NCI-H1436 (cell line): ENCODE measurements at regions not wholly inside any gene's neighbourhood (a gene's known extent, or its start where the extent isn't known, plus 50 kb on each side); places are given as distances from the start of the nearest gene placed in this dataset.
"Not testable (repeated sequence)": the region's sequence is repeated elsewhere in the genome, so short reads cannot be mapped to it uniquely, and the experiment has no call there.

ENCODE experiments used
- DNase-seq: peaks from one replicate; lab custom pipeline; 2025; lab: John Stamatoyannopoulos, UW

DNA sequence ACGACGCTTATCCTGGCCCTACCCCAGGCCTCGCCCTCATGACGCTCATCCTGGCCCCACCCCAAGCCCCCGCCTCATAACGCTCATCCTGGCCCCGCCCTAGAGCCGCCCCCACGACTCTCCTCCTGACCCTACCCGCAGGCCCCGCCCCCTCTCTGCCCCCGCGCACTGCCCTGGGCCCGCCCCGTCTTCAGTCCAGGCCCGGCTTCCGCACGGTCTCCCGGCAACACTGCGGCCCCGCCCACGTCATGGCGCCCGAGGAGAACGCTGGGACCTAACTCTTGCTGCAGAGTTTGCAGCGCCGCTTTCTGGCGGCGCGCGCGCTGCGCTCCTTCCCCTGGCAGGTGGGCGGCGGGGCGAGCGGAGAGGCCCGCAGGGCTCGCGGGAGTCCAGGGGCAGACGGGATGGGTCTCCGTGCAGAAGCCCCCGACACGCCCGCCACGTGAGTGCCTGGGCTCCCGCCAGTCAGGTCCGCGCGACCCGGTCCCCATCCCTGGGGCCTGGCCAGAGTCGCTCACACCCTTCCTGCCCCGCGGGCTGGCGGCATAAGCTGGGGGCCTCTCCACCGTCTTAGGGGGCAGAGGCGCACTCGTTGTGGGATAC, 52.5 kb upstream of the ROPN1B start:
- DNase-seq = peak; percentile 98

- peak; percentile 84 for DNase-seq
These were observed 51.9 kb upstream of the ROPN1B start for GRCh38 chr3:125917020-125917549.

DNA sequence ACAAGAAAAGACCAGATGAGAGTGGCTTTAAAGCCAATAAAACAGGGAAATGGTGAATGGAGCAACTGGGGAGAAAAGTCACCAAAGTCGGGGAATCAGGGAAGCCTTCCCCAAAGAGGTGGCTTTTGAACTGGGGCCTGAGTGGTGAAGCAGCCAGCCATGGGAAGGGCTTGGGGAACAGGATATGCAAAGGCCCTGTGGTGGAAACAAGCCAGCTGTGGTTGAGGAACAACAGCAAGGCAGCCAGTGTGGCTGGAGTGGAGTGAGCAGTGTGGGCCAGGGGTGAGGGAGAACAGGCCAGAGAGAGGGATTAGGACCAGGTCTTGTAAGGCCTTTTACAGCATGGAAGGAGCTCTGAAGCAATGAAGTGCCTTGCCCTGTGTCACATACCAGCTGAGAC, 51.0 kb upstream of the ROPN1B start:
- DNase-seq = not testable (repeated sequence)

DNA sequence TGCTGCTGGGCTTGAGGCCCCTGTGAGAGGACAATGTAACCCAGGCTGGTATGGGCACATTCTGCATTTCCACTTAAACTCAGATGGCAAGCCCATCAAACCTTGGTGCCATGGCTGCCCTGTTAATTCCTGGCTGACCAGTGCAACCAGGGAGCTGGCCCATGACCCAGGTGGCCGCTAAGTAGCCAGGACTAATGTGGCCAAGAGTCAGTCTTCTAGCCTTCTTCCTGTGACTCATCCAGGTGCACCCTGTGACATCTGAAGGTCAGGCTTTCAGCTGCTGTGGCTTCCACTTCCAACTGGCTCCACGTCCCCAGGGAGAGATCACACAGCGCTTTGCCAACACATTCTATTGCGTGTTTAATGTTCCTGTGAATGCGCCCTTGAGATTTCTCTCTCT, 50.5 kb upstream of the ROPN1B start:
- DNase-seq = not testable (repeated sequence)

DNA sequence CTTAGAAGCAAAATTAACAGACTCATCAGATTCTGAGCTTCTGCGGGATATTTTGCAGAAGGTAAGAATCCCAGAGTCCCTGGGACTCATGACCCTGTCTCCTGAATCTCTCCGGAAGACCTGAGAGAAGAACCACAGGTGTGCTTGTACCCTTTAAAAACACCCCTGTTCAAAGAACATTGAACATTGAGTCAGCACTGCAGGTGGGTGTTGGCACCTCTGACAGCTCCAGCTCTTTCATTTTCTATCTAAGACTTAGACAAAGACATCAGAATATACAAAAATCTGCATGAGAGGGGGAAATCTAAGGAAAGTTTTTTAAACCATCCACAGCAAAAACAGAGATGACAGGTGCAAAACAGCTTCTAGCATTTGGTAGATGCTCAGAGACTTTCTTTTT, 50.1 kb upstream of the ROPN1B start:
- not testable (repeated sequence) for DNase-seq
